ENCODE measurements at regions not wholly inside any gene's neighbourhood (a gene's known extent, or its start where the extent isn't known, plus 50 kb on each side); places are given as distances from the start of the nearest gene placed in this dataset.

DNA sequence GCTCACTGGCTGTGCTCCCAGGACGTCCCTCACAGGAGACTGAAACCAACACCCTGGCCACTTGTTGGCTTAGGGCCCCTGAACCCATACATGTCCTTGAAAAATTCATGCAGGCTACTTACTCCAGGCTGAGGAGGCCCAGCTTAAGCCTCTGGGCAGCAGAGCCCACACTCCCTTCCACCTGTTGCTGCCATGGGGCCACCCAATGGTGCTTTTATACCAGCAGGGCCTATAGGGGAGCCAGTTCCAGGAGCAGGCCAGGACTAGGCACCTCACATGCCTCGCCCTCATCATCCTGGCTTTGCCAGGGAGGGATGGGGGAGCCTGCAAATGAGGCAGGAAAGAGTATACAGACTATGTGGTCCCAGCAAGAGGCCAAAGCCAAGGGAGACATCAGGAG lies 181.7 kb upstream of the NECTIN1 start:
- Histone ChIP-seq H3K4me3 (ENCODE audit: low read depth, low read length) (no peak overlapping the region), H3K9me3 (ENCODE audit: control insufficient read depth, insufficient read depth, low read length) (no peaks in the 10 kb centered on the region), H3K27me3 (ENCODE audit: control insufficient read depth, insufficient read depth, low read length) (peaks cover 5% of the 10 kb centered on the region), H3K27ac (ENCODE audit: low read depth, low read length) (no peak overlapping the region)
- ChIA-PET CTCF (no interaction called here), POLR2A (no interaction called here)
- TF ChIP-seq, protein P1, sequence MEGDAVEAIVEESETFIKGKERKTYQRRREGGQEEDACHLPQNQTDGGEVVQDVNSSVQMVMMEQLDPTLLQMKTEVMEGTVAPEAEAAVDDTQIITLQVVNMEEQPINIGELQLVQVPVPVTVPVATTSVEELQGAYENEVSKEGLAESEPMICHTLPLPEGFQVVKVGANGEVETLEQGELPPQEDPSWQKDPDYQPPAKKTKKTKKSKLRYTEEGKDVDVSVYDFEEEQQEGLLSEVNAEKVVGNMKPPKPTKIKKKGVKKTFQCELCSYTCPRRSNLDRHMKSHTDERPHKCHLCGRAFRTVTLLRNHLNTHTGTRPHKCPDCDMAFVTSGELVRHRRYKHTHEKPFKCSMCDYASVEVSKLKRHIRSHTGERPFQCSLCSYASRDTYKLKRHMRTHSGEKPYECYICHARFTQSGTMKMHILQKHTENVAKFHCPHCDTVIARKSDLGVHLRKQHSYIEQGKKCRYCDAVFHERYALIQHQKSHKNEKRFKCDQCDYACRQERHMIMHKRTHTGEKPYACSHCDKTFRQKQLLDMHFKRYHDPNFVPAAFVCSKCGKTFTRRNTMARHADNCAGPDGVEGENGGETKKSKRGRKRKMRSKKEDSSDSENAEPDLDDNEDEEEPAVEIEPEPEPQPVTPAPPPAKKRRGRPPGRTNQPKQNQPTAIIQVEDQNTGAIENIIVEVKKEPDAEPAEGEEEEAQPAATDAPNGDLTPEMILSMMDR (IDR thresholded peaks at IDR 0.05; ENCODE audit: low read depth, low read length): no peak
- DNase-seq (ENCODE audit: low read depth, low spot score): no peak

DNA sequence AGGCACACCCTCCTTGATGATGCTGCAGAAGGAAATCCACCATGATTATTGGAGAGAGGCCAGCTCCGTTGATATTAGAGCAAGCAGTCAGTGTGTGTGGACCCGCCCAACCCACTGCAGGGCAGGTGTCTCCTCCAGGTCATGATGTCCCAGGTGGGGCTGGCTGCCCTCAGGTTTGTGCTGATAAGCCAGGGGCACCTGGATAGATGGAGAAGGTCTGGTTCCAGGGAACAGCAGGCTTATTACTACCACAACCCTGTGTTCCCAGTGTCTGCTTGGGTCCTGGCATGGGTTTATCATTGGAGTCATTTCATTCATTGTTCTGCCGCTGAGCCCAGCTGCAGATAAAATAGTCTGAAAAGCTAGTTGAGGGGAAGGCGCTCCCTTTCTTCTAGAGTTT lies 181.1 kb upstream of the NECTIN1 start:
- TF ChIP-seq, protein P1 (IDR thresholded peaks at IDR 0.05; ENCODE audit: low read depth, low read length): no peak
- no peak overlapping the region for H3K4me3 ChIP-seq (ENCODE audit: low read depth, low read length)
- peaks cover 5% of the 10 kb centered on the region for H3K27me3 ChIP-seq (ENCODE audit: control insufficient read depth, insufficient read depth, low read length)
- POLR2A ChIA-PET: no interaction called here
- no peak for DNase-seq (ENCODE audit: low read depth, low spot score)
- H3K9me3 ChIP-seq (ENCODE audit: control insufficient read depth, insufficient read depth, low read length): no peaks in the 10 kb centered on the region
- no peak overlapping the region for H3K27ac ChIP-seq (ENCODE audit: low read depth, low read length)
- CTCF ChIA-PET: no interaction called here

DNA sequence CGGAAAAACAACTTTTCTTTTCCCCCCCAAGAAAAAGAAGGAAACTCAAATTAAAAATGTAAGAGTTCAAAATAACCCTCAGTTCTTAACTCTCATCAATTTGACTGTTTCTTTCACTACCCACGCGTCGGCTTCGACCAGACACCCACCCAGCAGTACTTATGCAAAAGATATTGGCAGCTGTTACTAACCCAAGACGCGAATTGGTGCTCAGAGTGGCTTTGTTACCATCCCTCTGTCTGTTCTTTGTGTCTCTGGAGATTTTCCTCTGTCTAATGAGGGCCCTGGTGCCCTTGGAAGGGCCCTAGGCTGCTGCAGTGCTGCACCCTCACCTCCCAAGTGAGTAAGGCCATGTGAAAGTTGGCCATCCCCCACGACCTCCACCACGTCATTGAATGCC lies 180.5 kb upstream of the NECTIN1 start:
- ChIA-PET CTCF (no interaction called here), POLR2A (no interaction called here)
- TF ChIP-seq, protein P1 (IDR thresholded peaks at IDR 0.05; ENCODE audit: low read depth, low read length): no peak
- Histone ChIP-seq H3K4me3 (ENCODE audit: low read depth, low read length) (no peak overlapping the region), H3K27me3 (ENCODE audit: control insufficient read depth, insufficient read depth, low read length) (peaks cover 5% of the 10 kb centered on the region), H3K27ac (ENCODE audit: low read depth, low read length) (no peak overlapping the region), H3K9me3 (ENCODE audit: control insufficient read depth, insufficient read depth, low read length) (no peaks in the 10 kb centered on the region)
- no peak for DNase-seq (ENCODE audit: low read depth, low spot score)

DNA sequence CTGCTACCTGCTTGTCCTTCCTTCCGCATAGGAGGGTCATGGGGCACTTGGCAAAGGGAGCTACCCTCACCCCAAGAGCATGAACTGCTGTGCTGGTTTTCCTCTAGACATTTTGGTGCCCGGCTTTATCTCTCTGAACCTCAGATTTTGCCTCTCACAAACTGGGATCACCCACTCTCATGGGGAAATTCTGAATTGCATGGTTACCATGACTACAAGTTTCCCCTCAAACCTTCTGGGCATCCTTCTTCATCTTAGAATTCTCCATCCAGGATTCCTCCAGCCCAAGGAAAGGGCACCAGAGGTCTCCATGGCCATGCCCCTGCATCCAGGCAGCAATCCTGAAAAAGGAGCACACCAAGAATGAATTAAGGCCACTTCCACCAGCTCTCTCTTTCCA lies 180.1 kb upstream of the NECTIN1 start:
- Histone ChIP-seq H3K27ac (ENCODE audit: low read depth, low read length) (no peak overlapping the region), H3K9me3 (ENCODE audit: control insufficient read depth, insufficient read depth, low read length) (no peaks in the 10 kb centered on the region), H3K27me3 (ENCODE audit: control insufficient read depth, insufficient read depth, low read length) (peaks cover 5% of the 10 kb centered on the region), H3K4me3 (ENCODE audit: low read depth, low read length) (no peak overlapping the region)
- ChIA-PET CTCF (interaction anchor here (0.6 kb wide), 1 partner anchor 370 kb away, joined by 4 read pairs; no protein-coding TSS in a partner anchor), POLR2A (no interaction called here)
- no peak for DNase-seq (ENCODE audit: low read depth, low spot score)
- TF ChIP-seq, protein P1 (IDR thresholded peaks at IDR 0.05; ENCODE audit: low read depth, low read length): no peak

DNA sequence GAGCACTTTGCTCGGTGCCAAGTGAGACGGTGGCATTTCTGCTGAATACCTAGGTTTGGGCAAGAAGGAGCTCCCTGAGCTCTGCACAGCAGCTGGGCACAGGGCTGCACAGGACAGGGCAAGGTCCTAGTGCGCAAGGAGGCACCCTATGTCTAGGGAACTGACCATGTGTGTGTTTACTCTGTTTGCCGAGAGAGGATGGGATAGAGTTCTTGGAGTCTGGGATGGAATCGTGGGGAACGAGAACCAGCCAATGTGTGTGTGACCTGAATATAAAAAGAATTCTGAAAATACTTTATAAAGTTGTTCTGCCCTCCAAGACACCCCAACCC lies 179.5 kb upstream of the NECTIN1 start:
- Histone ChIP-seq H3K27ac (ENCODE audit: low read depth, low read length) (no peak overlapping the region), H3K4me3 (ENCODE audit: low read depth, low read length) (no peak overlapping the region), H3K27me3 (ENCODE audit: control insufficient read depth, insufficient read depth, low read length) (peaks cover 5% of the 10 kb centered on the region), H3K9me3 (ENCODE audit: control insufficient read depth, insufficient read depth, low read length) (no peaks in the 10 kb centered on the region)
- TF ChIP-seq, protein P1 (IDR thresholded peaks at IDR 0.05; ENCODE audit: low read depth, low read length): no peak
- ChIA-PET CTCF (interaction anchor here (0.6 kb wide), 1 partner anchor 370 kb away, joined by 4 read pairs; no protein-coding TSS in a partner anchor), POLR2A (no interaction called here)
- no peak for DNase-seq (ENCODE audit: low read depth, low spot score)
